GM19468 (cell line): ENCODE measurements at regions not wholly inside any gene's neighbourhood (a gene's known extent, or its start where the extent isn't known, plus 50 kb on each side); places are given as distances from the start of the nearest gene placed in this dataset.

Experiments
- ATAC-seq: cut with Tn5 transposase; IDR thresholded peaks from one replicate; pipeline ENCODE4 v1.9.1; 2021; ENCODE audit warnings: mild to moderate bottlenecking, moderate library complexity, moderate number of reproducible peaks; ENCODE audit not compliant: unreplicated experiment; ENCODE audit errors: extremely low read depth

DNA sequence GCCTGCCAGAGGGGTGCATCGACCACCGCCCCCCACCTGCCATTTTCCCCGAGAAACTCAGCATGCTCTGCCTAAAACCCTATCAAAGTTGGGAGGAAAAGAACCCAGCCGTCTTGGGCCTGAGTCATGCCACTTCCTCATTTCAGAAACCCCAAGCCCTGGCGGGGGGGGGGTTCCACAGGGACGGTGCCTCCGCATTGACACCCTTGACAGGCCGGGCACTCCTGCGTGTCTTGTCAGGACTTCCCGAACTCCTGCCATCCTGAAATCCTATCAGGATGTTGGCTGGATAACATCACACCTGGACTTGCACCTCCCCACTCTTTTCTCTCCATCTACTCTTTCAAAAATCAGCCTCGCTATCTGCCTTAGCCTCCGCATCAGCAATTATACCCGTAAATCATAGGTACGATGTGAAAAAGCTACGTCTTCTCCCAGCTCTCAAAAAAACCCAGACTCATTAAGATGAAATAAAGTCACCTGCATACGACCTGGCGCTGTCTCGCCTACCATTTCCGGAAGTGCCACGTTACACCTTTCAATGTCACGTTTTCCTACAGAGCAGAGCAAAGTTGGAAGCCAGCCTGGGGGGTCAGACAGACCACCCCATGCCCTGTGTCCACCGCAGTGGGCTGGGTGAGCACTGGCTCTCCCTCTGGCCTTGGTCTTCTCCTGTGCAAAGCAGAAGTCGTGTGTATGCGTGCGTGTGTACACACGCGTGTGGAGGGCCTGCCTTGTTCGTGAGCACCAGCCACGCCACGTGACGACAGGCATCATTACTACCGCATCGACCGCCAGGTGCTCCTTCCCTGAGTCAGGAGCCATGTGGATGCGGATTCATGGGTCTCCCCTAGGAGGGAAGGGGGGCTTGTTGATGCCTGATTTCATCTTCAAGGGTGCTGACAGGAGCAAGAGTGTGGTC, 96.7 kb downstream of the RFLNA start:
- no peak for ATAC-seq

GRCh38 chr12:124390442-124391097, 95.7 kb downstream of the RFLNA start:
- no peak for ATAC-seq

GRCh38 chr12:124389725-124390441, 95.0 kb downstream of the RFLNA start:
- ATAC-seq = no peak

DNA sequence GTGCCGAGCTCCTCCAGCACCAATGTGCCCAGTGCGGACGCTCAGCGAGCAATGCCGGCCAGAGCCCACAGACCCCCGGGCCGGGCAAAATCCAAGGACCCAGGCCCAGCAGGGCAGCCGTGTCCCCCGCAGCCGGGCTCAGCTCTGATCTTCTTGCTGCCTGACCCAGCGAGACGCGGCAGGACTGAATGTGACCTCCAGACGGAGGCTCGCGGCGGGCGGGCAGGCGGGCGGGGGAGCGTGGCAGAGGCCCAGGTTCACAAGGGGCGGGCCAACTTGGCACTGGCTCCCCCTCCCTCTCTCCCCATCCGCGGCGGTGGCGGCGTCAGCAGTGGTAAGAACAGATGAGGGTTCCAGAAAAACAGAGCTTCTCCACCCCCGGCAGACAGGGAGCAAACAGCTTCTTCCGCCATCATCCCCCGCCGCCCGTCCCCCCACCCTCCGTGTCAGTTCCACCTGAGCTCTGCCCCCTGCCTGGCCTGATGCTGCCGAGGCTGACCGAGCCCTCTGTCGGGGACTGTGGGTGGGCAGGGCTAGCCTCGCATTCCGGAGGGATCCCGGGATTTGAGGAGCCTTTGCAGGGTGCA, 94.3 kb downstream of the RFLNA start:
- ATAC-seq = no peak

DNA sequence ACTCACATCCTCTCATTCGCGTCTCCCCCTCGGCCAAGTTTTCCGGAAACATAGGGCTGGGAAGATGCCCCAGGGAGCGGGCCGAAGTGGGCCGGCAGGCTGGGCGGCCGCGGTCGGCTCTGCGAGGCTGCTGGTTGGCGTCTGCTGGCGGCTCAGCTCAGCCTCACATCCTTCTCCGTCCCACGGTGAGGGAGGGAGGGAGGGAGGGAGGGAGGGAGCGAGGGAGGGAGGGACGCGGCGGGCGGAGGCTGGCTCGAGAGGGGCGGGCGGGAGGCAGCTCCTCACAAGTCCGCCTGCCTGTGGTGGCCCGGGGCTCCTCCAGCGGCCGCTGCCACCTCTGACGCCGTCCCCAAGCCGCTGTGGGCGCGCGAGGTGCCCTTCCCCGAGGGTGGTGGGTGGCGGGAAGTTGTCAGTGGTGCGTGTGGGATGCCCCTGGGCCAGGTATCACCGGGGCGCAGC, 93.8 kb downstream of the RFLNA start:
- no peak for ATAC-seq

DNA sequence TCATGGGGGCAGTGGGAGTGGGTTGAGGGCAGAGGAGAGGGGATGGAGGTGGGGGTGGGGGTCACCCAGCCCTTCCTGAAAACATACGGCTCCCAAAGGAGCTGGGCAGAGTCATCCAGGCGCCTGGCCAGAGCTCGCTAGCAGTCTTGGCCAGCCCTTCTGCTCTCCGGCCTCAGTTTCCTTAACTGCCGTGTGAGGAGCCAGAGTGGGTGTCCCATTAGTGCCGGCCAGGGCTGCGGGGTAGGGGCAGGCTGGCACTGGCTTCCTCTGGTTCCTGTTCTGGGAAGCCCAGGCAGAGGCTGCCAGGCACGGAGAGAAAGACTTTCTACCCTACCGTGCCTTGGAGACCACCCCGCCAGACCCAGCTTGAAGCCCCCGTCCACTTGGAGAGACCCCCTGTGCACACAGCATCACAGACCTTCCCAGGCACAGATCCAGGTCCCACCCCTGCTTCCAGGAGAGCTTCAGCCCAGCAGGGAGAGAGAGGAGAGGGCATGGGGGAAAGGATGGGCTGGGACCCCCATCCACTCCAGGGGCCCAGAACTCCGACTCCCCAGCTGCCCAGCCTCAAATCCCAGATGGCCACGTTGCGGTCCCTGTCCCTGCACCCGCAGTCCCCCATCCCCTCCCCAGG, 93.3 kb downstream of the RFLNA start:
- ATAC-seq = no peak

DNA sequence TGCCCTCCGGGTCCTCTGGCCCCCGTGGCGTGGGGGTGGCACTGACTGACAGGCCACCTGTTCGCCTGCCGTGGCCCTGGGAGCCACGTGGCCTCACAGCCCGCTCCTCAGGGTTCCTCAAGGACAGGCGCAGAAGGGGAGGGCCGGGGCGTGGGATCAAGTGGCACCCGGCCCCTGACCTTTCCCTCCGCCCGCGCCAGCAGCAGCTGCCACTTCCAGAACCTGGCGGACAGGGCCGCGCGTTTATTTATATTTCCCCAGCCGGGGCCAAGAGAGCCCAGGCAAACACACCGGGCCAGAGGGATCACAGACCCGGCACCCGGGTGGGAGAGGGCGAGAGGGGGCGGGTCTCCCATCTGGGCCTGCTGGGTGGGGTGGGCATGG, 92.6 kb downstream of the RFLNA start:
- ATAC-seq = no peak

DNA sequence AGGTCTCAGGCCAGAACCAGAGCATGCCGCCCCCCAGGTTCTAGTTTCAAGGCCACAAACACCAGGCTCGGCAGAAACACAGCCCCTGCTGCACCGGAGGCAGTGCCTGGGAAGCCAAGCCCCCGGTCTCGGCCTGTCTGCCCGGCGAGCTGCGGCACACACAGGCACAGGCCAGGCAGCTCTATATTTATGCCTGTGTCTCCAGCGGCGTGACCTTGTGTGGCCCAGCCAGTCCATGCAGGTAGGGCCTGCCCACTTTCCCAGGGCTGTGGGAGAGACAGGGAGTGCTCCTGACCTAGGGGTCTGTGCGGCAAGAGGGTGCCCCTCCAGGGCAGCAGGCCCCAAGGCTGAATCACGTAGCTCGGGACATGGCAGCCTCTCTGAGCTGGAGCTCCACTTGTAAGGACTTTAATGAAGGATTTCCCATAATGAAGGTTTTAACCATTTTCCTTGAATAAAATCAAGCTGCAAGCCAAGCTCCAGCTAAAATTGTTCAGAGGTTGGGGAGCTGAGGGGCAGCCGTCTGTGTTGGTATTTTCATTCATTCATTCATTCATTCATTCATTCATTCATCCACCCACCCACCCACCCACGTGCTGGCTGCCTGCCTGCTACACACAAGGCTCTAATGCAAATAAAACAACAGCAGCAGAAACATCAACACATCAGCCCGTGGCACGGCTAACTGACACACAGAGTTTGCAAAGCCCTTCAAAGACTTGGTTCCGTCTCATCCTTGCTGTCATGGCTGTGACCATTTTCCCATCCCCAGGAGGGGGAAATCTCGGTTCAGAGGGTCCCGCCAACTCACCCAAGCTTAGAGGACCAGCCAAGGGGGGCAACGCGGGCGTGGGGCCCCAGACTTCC, 92.0 kb downstream of the RFLNA start:
- no peak for ATAC-seq

DNA sequence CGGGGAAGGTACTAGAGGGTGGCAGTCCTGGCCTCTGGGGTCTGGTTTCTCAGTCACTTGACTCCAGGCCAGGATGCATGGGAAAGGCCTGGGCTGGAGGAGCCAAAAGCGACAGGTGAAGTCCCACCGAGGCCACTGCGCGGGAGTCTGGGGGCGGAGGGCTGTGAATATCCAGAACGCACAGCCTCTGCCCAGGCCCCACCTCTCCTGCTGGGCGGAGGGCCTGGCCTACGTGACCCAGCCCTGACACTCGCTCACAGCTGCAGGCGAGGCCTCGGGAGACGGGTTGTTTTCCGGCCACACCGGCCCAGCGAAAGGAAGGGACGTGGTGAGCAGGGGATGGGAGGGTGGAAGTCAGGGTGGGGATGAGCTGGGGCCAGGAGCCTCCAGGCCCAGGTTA, 91.2 kb downstream of the RFLNA start:
- ATAC-seq = no peak

DNA sequence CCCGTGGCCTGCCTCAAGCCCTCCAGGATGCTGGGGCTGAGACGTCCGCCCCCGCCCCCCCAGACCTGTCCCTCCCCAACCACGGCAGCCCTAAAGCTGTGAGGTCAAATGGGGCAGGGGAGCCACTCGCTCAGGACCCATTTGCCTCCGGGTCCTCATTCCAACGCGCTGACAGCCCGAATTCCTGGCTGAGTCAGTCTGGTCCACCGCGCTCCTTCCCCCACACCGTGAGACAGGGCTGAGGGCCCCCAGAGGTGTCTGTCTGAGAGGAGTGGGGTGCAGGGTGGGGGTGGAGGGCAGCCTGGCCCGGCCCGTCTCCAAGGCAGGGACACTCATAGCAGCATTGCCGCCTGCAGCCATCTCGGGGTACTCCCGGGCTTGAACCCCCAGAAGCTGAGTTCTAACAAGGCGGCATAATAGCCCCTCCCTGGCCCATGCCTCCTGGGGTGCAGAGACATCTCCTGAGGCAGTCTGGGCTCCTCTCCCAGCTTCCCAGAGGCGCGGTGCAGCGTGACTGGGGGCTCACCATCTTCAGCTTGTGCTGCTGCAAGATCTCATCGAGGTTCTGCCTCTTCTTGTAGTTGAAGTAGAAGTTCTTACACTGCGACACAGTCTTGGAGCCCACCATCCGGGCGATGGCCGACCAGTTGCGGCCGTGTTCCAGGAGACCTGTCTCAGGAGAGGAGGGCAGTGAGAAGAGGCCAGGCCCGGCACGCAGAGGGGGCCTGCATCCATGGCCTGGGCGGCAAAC, 90.5 kb downstream of the RFLNA start:
- ATAC-seq = no peak

DNA sequence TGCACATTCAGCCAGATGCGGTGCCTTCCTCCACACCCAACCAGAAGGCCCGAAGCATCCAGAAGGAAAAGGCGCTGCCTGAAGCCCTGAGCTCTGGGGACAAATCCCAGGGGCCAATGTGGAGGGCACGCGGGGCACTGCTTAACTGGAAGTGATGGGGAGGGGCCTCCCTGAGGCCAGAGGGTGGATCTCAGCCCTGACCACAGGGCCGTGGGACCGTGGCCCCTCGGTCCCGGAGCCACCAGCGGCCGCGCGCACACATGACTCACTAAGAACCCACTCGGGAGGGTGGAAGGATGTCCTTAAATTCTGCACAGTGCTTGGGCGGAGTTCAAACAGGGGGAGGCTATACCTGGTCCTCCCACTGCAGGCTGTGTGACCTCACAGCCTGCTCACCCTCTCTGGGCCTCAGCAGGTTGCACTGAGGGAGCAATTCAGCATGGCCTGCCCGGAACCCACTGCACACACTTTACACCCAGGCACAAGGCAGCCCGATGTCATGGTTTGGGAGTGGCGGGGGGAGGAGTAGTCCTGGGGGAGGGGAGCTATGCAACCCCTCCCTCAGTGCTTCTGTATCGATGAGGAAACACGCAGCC, 89.5 kb downstream of the RFLNA start:
- no peak for ATAC-seq

DNA sequence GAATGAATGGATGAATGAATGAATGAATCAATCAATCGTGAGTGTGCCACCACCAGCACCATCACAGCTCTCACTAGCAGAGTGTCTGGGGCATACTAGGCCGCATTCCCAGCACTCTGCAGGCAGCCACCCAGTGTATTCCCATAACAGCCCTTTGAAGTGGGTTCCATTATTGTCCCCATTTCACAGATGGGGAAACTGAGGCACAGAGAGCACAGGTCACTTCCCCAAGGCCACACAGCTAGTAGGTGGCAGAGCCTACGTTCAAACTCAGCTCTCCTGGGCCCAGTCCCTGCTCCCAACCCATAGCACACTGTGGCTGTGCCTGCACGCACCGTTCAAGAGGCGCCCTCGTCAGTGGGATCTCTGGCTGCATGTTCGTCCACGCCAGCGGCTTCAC, 88.1 kb downstream of the RFLNA start:
- no peak for ATAC-seq

GRCh38 chr12:124381456-124382296, 86.8 kb downstream of the RFLNA start:
- no peak for ATAC-seq

GRCh38 chr12:124380796-124381455, 86.0 kb downstream of the RFLNA start:
- no peak for ATAC-seq

- ATAC-seq = no peak
Measured at GRCh38 chr12:124379938-124380754, 85.3 kb downstream of the RFLNA start.

DNA sequence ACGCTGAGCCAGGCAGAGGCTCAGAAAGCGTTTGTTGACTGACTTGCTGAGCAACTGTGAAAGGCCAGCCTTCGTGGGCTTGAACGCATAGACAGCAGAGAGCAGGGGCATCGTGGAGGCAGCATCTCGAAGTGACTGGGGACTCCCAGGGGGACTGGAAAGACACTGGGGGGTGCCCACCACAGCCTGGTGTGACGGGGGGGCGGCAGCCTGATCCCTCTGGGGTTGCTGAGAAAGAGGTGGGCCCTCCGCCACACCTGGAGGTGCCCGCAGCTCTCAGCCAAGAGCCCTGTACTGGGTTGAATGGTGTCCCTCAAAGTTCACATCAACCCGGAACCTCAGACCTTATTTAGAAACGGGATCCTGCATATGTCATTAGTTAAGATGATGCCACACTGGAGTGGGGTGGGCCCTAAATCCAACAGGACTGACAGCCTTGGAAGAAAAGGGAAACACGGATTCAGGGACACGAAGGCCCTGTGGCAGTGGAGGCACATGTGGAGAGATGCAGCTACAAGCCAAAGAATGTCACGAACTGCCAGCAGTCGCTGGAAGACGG, 84.6 kb downstream of the RFLNA start:
- ATAC-seq = no peak
